K562 (cell line): ENCODE measurements at regions not wholly inside any gene's neighbourhood (a gene's known extent, or its start where the extent isn't known, plus 50 kb on each side); places are given as distances from the start of the nearest gene placed in this dataset.

Experiments used
- ATAC-seq: fragments of 200-7000 bp; cut with Tn5 transposase; 3 replicates; pipeline ENCODE4 v1.9.1; 2020; ENCODE audit warnings: moderate library complexity
- BruUV-seq: library from RNA; stranded (reverse); fragments of 400-500 nt; replicated peaks from 2 replicates; lab custom pipeline; 2021; lab: Mats Ljungman, UMichigan
- CTCF ChIA-PET: fragments of 300-600 bp; formaldehyde crosslinking; extraction: SDS; loops from one replicate; lab custom pipeline; 2021; ENCODE audit warnings: low intra/inter-chr PET ratio; lab: Yijun Ruan, JAX
- POLR2A ChIA-PET: fragments of 300-600, 350-650 bp; sonication (Branson Sonifier 250); formaldehyde crosslinking; extraction: SDS; loops from one replicate; lab custom pipeline; 2021; ENCODE audit warnings: antibody characterized with exemption, inconsistent platforms; lab: Yijun Ruan, JAX
- DNase-seq, 4 experiments: peaks; one replicate each; pipeline versions ENCODE4 v3.0.0 to v3.0.0-alpha.2; 2011 to 2018; ENCODE audit warnings: low spot score in 3 of 4, mixed read lengths in 3 of 4; ENCODE audit errors: extremely low read depth in 1 of 4
- FAIRE-seq: peaks from 2 replicates; lab custom pipeline; 2011; peaks lifted over from hg19 to GRCh38; lab: Jason Lieb, UNC
- H2AFZ ChIP-seq: 2 replicates; pipeline ENCODE4 v1.6.0; 2011; ENCODE audit warnings: low read depth, low read length, control low read depth, inconsistent platforms
- H3K27ac ChIP-seq: fragments of 200-600 bp; 3 replicates; pipeline ENCODE4 v1.8.0; 2011; ENCODE audit warnings: low read depth, mild to moderate bottlenecking, control low read depth, inconsistent platforms, low read length, moderate library complexity, mixed read lengths; ENCODE audit errors: extremely low read depth
- H3K27me3 ChIP-seq, 2 experiments: fragments of 300-600 bp in 1 of 2; 2 replicates in 1 of 2; 3 replicates in 1 of 2; pipeline versions ENCODE4 v1.6.0 to v1.8.0; 2011; ENCODE audit warnings: inconsistent platforms in 2 of 2, low read length in 2 of 2, mild to moderate bottlenecking in 1 of 2, mixed read lengths in 1 of 2, moderate library complexity in 1 of 2; ENCODE audit not compliant: control insufficient read depth in 2 of 2, insufficient read depth in 2 of 2
- H3K36me3 ChIP-seq: fragments of 300-600 bp; 3 replicates; pipeline ENCODE4 v1.8.0; 2011; ENCODE audit warnings: mild to moderate bottlenecking, low read length, inconsistent platforms; ENCODE audit not compliant: control insufficient read depth, insufficient read depth
- H3K4me1 ChIP-seq, 2 experiments: fragments of 200-600 bp in 1 of 2; replicated peaks in 1 of 2; 2 replicates in 1 of 2; 3 replicates in 1 of 2; pipeline versions ENCODE4 v1.5.1 to v1.8.0; 2011; ENCODE audit warnings: inconsistent platforms in 2 of 2, low read length in 2 of 2, mild to moderate bottlenecking in 1 of 2, mixed read lengths in 1 of 2, moderate library complexity in 1 of 2; ENCODE audit not compliant: control insufficient read depth in 2 of 2, insufficient read depth in 2 of 2
- H3K4me2 ChIP-seq: 2 replicates; pipeline ENCODE4 v1.6.1; 2011; ENCODE audit warnings: low read length, control low read depth, inconsistent platforms, mixed read lengths; ENCODE audit not compliant: insufficient read depth
- H3K4me3 ChIP-seq: fragments of 200-600 bp; sonication (generic), shearing (Covaris generic); 2 replicates; pipeline ENCODE4 v1.5.1; 2016; ENCODE audit warnings: control low read depth, inconsistent platforms
- H3K79me2 ChIP-seq: fragments of 200-600 bp; 3 replicates; pipeline ENCODE4 v1.8.0; 2011; ENCODE audit warnings: low read length, inconsistent platforms; ENCODE audit not compliant: control insufficient read depth, insufficient read depth
- H3K9ac ChIP-seq, 2 experiments: 2 replicates each; pipeline versions ENCODE4 v1.6.0 to v1.6.1; 2011; ENCODE audit warnings: low read depth in 2 of 2, low read length in 2 of 2, control low read depth in 1 of 2, inconsistent platforms in 1 of 2, mild to moderate bottlenecking in 1 of 2, mixed read lengths in 1 of 2; ENCODE audit not compliant: insufficient read depth in 1 of 2
- H3K9me1 ChIP-seq: one replicate; pipeline ENCODE4 v1.6.0; 2011; ENCODE audit warnings: inconsistent platforms, mild to moderate bottlenecking, low read length, moderate library complexity; ENCODE audit not compliant: control insufficient read depth, insufficient read depth
- H3K9me3 ChIP-seq: replicated peaks from 2 replicates; pipeline ENCODE4 v1.5.1; 2011; ENCODE audit warnings: low read depth, low read length, inconsistent platforms; ENCODE audit not compliant: control insufficient read depth, insufficient read depth
- H4K20me1 ChIP-seq: replicated peaks from 2 replicates; pipeline ENCODE4 v1.6.1; 2011; ENCODE audit warnings: low read length, inconsistent platforms, mixed read lengths; ENCODE audit not compliant: control insufficient read depth, insufficient read depth
- ASH1L ChIP-seq: fragments of 450-650 bp; IDR thresholded peaks from 2 replicates; pipeline ENCODE4 v1.6.1; 2018; ENCODE audit warnings: borderline replicate concordance, mild to moderate bottlenecking, low read depth; ENCODE audit not compliant: partially characterized antibody
- CBFA2T2 ChIP-seq: fragments of 450-650 bp; conservative IDR thresholded peaks from 2 replicates; pipeline ENCODE4 v1.6.1; 2017; ENCODE audit warnings: mild to moderate bottlenecking
- CREB1 ChIP-seq, 2 experiments: sonication (generic) in 1 of 2; formaldehyde crosslinking in 1 of 2; IDR thresholded peaks; 2 replicates each; pipeline versions ENCODE4 v1.6.1 to v1.8.0; 2012 to 2022; ENCODE audit warnings: inconsistent platforms in 1 of 2, mild to moderate bottlenecking in 1 of 2, missing genetic modification reagents in 1 of 2, moderate library complexity in 1 of 2
- EWSR1 ChIP-seq: fragments of 450-650 bp; IDR thresholded peaks from 2 replicates; pipeline ENCODE4 v1.6.1; 2018; ENCODE audit warnings: borderline replicate concordance, mild to moderate bottlenecking, low read depth, moderate library complexity; ENCODE audit not compliant: partially characterized antibody
- ILF3 ChIP-seq: fragments of 450-650 bp; IDR thresholded peaks from 2 replicates; pipeline ENCODE4 v1.6.1; 2018; ENCODE audit warnings: antibody characterized with exemption, mild to moderate bottlenecking, moderate library complexity, borderline replicate concordance
- PTBP1 ChIP-seq: fragments of 200-400 bp; formaldehyde crosslinking; IDR thresholded peaks from 2 replicates; pipeline ENCODE4 v1.6.1; 2017; ENCODE audit warnings: low read depth, low read length
- RBM25 ChIP-seq: fragments of 200-400 bp; formaldehyde crosslinking; IDR thresholded peaks from 2 replicates; pipeline ENCODE4 v1.6.1; 2018; ENCODE audit warnings: low read length, low read depth, moderate library complexity; ENCODE audit not compliant: severe bottlenecking
- ZKSCAN3 ChIP-seq: fragments of 250-450 bp; sonication (Bioruptor Pico); IDR thresholded peaks from 2 replicates; pipeline ENCODE4 v1.4.0; 2020
- ZNF134 ChIP-seq: fragments of 250-450 bp; sonication (Bioruptor Pico); conservative IDR thresholded peaks from 2 replicates; pipeline ENCODE4 v1.4.0; 2020
- ZNF197 ChIP-seq: fragments of 200-800 bp; sonication (Bioruptor generic); IDR thresholded peaks from 2 replicates; pipeline ENCODE4 v1.6.1; 2016; ENCODE audit warnings: low read depth, missing genetic modification characterization, missing compliant biosample characterization
- ZNF23 ChIP-seq: fragments of 250-450 bp; sonication (Bioruptor Pico); IDR thresholded peaks from 2 replicates; pipeline ENCODE4 v1.4.0; 2020; ENCODE audit warnings: mild to moderate bottlenecking
- WGBS: fragments of 100-300 bp; shearing (Covaris generic); methylation state at CpG from one replicate; pipeline ENCODE4 v1.1.6; 2016; ENCODE audit warnings: low coverage, mixed read lengths; ENCODE audit not compliant: insufficient coverage; ENCODE audit errors: missing lambda C conversion rate; 5-methylcytosine and 5-hydroxymethylcytosine counted together
- in situ Hi-C: fragments of 300-500 bp; cut with MboI; formaldehyde crosslinking; loops from 4 replicates; pipeline ENCODE4 v1.15.0; 2018; ENCODE audit warnings: inconsistent platforms, mixed read lengths
- intact Hi-C: fragments of 100-400 bp; cut with micrococcal nuclease; formaldehyde crosslinking; loops from 2 replicates; pipeline ENCODE4 v1.14.2; 2022
- TF ChIP-seq, protein P1 (sequence below): sonication (generic); formaldehyde crosslinking; IDR thresholded peaks from 2 replicates; pipeline ENCODE4 v1.8.1; 2023; ENCODE audit warnings: missing genetic modification reagents, mild to moderate bottlenecking, borderline replicate concordance

DNA sequence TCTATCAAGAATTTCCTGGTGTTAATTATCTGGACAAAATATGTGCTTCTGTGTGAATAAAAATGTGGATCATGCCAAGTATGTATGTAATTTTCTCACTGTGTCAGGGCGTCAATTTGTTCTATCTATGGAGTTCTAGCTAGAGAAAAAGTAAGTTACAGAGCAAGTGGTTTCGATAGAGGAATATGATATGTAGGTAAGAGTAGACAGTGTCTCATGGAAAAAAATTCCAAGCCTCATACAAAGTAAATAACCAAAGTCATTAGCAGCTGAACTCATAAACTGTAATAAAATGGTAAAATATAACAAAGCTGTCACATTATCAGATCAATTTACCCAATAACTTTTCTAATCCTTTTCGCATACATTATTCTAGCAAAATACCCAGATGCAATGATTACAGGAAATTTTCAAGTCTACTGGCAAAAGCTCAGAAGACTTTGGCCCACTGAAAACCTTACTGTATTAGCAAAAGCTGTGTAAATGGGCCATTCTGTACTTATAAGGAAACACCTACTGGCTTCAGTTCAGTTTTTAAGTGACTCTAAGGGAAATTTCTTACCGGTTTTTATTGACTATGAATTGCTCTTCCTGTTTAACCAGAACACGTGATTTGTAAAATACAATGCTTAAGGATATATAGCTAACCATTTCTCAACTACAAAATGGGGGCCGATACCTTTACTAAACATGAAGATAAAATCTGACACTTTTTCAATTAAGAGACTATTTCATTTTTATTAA, 121.0 kb upstream of the ARSJ start:
- in situ Hi-C loops: no loop called here
- Histone ChIP-seq H3K27ac (no peak overlapping the region), H3K9me1 (no peaks in the 10 kb centered on the region), H3K9ac (no peak overlapping the region), H3K4me3 (no peak overlapping the region), H3K79me2 (no peaks in the 10 kb centered on the region), H3K36me3 (no peaks in the 10 kb centered on the region), H3K4me1 (no peaks in the 10 kb centered on the region), H3K9me3 (no peaks in the 10 kb centered on the region), H3K4me2 (no peak overlapping the region), H3K27me3 (no peaks in the 10 kb centered on the region), H4K20me1 (no peaks in the 10 kb centered on the region), H2AFZ (no peak overlapping the region)
- TF ChIP-seq RBM25: no peak
- TF ChIP-seq ZNF134 (CRISPR knock-in tag): no peak
- TF ChIP-seq ZNF197: no peak
- BruUV-seq: no TSS peak
- no peak for FAIRE-seq
- no peak for ATAC-seq
- DNase-seq: no peak
- intact Hi-C loops: no loop called here
- ChIA-PET CTCF (no interaction called here), POLR2A (no interaction called here)
- WGBS: 0% methylated on average over 6 of the region's 6 CpGs

DNA sequence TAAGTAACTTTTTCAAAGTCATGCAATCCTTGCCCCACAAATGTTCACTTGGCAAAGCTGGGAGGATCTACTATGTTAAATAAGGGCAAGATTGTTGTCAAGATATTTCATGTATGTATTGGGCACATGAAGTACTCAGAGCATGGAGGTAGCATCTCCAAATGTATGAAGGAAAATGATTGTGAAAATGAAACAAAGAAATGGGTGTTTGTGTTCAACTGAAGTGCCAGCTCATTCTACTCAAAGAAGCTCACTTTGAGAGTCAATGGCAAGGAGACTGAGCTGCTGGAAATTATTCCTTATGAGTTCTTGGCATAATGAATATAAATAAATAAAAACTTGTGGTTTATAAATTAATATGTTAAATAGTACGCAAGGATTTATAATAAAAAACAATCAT, 124.5 kb upstream of the ARSJ start:
- ATAC-seq (no peak), DNase-seq (no peak), FAIRE-seq (no peak)
- no peaks in the 10 kb centered on the region for H3K9me1 ChIP-seq
- no peaks in the 10 kb centered on the region for H3K4me1 ChIP-seq
- no TSS peak for BruUV-seq
- CTCF ChIA-PET: no interaction called here
- POLR2A ChIA-PET: no interaction called here
- no peaks in the 10 kb centered on the region for H3K27me3 ChIP-seq
- no peak overlapping the region for H3K9ac ChIP-seq
- no peaks in the 10 kb centered on the region for H3K36me3 ChIP-seq
- no peak overlapping the region for H3K4me2 ChIP-seq
- no peaks in the 10 kb centered on the region for H4K20me1 ChIP-seq
- no peaks in the 10 kb centered on the region for H3K79me2 ChIP-seq
- H3K4me3 ChIP-seq: no peak overlapping the region
- intact Hi-C loops: no loop called here
- 0% methylated on average over 1 of the region's 1 CpG for WGBS
- H3K27ac ChIP-seq: no peak overlapping the region
- H3K9me3 ChIP-seq: no peaks in the 10 kb centered on the region
- in situ Hi-C loops: no loop called here
- no peak overlapping the region for H2AFZ ChIP-seq
- TF ChIP-seq, protein P1, sequence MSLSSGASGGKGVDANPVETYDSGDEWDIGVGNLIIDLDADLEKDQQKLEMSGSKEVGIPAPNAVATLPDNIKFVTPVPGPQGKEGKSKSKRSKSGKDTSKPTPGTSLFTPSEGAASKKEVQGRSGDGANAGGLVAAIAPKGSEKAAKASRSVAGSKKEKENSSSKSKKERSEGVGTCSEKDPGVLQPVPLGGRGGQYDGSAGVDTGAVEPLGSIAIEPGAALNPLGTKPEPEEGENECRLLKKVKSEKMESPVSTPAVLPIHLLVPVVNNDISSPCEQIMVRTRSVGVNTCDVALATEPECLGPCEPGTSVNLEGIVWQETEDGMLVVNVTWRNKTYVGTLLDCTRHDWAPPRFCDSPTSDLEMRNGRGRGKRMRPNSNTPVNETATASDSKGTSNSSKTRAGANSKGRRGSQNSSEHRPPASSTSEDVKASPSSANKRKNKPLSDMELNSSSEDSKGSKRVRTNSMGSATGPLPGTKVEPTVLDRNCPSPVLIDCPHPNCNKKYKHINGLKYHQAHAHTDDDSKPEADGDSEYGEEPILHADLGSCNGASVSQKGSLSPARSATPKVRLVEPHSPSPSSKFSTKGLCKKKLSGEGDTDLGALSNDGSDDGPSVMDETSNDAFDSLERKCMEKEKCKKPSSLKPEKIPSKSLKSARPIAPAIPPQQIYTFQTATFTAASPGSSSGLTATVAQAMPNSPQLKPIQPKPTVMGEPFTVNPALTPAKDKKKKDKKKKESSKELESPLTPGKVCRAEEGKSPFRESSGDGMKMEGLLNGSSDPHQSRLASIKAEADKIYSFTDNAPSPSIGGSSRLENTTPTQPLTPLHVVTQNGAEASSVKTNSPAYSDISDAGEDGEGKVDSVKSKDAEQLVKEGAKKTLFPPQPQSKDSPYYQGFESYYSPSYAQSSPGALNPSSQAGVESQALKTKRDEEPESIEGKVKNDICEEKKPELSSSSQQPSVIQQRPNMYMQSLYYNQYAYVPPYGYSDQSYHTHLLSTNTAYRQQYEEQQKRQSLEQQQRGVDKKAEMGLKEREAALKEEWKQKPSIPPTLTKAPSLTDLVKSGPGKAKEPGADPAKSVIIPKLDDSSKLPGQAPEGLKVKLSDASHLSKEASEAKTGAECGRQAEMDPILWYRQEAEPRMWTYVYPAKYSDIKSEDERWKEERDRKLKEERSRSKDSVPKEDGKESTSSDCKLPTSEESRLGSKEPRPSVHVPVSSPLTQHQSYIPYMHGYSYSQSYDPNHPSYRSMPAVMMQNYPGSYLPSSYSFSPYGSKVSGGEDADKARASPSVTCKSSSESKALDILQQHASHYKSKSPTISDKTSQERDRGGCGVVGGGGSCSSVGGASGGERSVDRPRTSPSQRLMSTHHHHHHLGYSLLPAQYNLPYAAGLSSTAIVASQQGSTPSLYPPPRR (CRISPR knock-in tag): no peak
- no peak for TF ChIP-seq CREB1 (IDR thresholded peaks at IDR 0.05)
- TF ChIP-seq CREB1 (CRISPR knock-in tag; IDR thresholded peaks at IDR 0.05): no peak
- TF ChIP-seq ASH1L: no peak
- TF ChIP-seq ZNF23 (CRISPR knock-in tag): no peak
- TF ChIP-seq CBFA2T2: no peak
- TF ChIP-seq ZKSCAN3 (CRISPR knock-in tag): no peak
- TF ChIP-seq ILF3: no peak
- TF ChIP-seq EWSR1: no peak
- no peak for TF ChIP-seq PTBP1
